ENCODE measurements at regions not wholly inside any gene's neighbourhood (a gene's known extent, or its start where the extent isn't known, plus 50 kb on each side); places are given as distances from the start of the nearest gene placed in this dataset.

DNA sequence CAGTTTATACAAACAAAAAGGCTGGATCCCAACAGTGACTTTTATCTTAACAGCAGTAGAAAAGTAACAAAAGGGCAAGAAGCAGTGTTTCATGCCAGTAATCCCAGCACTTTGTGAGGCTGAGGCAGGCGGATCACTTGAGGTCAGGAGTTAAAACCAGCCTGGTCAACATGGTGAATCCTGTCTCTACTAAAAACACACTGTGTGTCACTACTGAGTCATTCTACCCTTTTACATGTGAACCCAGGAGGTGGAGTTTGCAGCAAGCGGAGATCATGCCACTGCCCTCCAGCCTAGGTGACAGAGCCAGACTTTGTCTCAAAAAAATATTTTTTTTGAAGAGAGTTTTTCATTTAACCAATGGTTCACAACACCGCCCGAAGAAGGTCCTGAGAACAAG is 395.6 kb upstream of the USP9Y start (continued):
- TF ChIP-seq, protein P1, sequence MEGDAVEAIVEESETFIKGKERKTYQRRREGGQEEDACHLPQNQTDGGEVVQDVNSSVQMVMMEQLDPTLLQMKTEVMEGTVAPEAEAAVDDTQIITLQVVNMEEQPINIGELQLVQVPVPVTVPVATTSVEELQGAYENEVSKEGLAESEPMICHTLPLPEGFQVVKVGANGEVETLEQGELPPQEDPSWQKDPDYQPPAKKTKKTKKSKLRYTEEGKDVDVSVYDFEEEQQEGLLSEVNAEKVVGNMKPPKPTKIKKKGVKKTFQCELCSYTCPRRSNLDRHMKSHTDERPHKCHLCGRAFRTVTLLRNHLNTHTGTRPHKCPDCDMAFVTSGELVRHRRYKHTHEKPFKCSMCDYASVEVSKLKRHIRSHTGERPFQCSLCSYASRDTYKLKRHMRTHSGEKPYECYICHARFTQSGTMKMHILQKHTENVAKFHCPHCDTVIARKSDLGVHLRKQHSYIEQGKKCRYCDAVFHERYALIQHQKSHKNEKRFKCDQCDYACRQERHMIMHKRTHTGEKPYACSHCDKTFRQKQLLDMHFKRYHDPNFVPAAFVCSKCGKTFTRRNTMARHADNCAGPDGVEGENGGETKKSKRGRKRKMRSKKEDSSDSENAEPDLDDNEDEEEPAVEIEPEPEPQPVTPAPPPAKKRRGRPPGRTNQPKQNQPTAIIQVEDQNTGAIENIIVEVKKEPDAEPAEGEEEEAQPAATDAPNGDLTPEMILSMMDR (IDR thresholded peaks at IDR 0.05) = no peak
- TF ChIP-seq ESRRA (CRISPR knock-in tag; IDR thresholded peaks at IDR 0.05; ENCODE audit: borderline replicate concordance) (no peak), FOXJ3 (CRISPR knock-in tag; IDR thresholded peaks at IDR 0.05; ENCODE audit: borderline replicate concordance) (no peak)

GRCh38 chrY:12309212-12309611 is 391.8 kb upstream of the USP9Y start:
- Mint-ChIP-seq H3K27ac (no peak overlapping the region), H3K36me3 (peaks cover 23% of the 10 kb centered on the region), H3K4me1 (no peaks in the 10 kb centered on the region), H3K9me3 (peaks cover 57% of the 10 kb centered on the region), H3K4me3 (no peak overlapping the region), H3K27me3 (ENCODE audit: low read depth) (0 out of 2 replicates have a peak, but pooled peaks cover 6% of the 10 kb centered on the region)
- DNase-seq (ENCODE audit: low spot score) (no peak), ATAC-seq (no peak)
- TF ChIP-seq ZNF317 (CRISPR knock-in tag; IDR thresholded peaks at IDR 0.05; ENCODE audit: borderline replicate concordance, low read depth) = no peak
- ChIA-PET POLR2A (no interaction called here), CTCF (interaction anchor here (1.0 kb wide), 1 partner anchor 312 kb away, joined by 4 read pairs; no protein-coding TSS in a partner anchor)

GRCh38 chrY:12310832-12311231 is 390.2 kb upstream of the USP9Y start:
- Mint-ChIP-seq H3K4me3 (no peak overlapping the region), H3K27ac (no peak overlapping the region), H3K27me3 (ENCODE audit: low read depth) (0 out of 2 replicates have a peak, but pooled peaks cover 6% of the 10 kb centered on the region), H3K4me1 (no peaks in the 10 kb centered on the region), H3K9me3 (peaks cover 53% of the 10 kb centered on the region), H3K36me3 (peaks cover 19% of the 10 kb centered on the region)
- ATAC-seq (no peak), DNase-seq (ENCODE audit: low spot score) (no peak)
- CTCF ChIA-PET = no interaction called here
- TF ChIP-seq HMGA2 (CRISPR knock-in tag; IDR thresholded peaks at IDR 0.05) = no peak
- TF ChIP-seq CREM (CRISPR knock-in tag; IDR thresholded peaks at IDR 0.05) = no peak
- no peak for TF ChIP-seq JAZF1 (CRISPR knock-in tag; IDR thresholded peaks at IDR 0.05)
- TF ChIP-seq, protein P2, sequence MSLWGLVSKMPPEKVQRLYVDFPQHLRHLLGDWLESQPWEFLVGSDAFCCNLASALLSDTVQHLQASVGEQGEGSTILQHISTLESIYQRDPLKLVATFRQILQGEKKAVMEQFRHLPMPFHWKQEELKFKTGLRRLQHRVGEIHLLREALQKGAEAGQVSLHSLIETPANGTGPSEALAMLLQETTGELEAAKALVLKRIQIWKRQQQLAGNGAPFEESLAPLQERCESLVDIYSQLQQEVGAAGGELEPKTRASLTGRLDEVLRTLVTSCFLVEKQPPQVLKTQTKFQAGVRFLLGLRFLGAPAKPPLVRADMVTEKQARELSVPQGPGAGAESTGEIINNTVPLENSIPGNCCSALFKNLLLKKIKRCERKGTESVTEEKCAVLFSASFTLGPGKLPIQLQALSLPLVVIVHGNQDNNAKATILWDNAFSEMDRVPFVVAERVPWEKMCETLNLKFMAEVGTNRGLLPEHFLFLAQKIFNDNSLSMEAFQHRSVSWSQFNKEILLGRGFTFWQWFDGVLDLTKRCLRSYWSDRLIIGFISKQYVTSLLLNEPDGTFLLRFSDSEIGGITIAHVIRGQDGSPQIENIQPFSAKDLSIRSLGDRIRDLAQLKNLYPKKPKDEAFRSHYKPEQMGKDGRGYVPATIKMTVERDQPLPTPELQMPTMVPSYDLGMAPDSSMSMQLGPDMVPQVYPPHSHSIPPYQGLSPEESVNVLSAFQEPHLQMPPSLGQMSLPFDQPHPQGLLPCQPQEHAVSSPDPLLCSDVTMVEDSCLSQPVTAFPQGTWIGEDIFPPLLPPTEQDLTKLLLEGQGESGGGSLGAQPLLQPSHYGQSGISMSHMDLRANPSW (CRISPR knock-in tag; conservative IDR thresholded peaks at IDR 0.05; ENCODE audit: low read depth) = no peak
- no peak for TF ChIP-seq OVOL2 (CRISPR knock-in tag; IDR thresholded peaks at IDR 0.05; ENCODE audit: borderline replicate concordance)
- no peak for TF ChIP-seq JUN (CRISPR knock-in tag; IDR thresholded peaks at IDR 0.05)
- no peak for TF ChIP-seq ZNF263 (CRISPR knock-in tag; IDR thresholded peaks at IDR 0.05; ENCODE audit: low read depth)
- TF ChIP-seq TEAD4 (CRISPR knock-in tag; IDR thresholded peaks at IDR 0.05) = no peak
- TF ChIP-seq RORB (CRISPR knock-in tag; IDR thresholded peaks at IDR 0.05) = no peak
- TF ChIP-seq ZNF396 (CRISPR knock-in tag; IDR thresholded peaks at IDR 0.05; ENCODE audit: borderline replicate concordance) = no peak
- TF ChIP-seq TEAD1 (CRISPR knock-in tag; IDR thresholded peaks at IDR 0.05) = no peak
- TF ChIP-seq NR2C2 (CRISPR knock-in tag; IDR thresholded peaks at IDR 0.05) = no peak
- no peak for TF ChIP-seq ZNF416 (CRISPR knock-in tag; IDR thresholded peaks at IDR 0.05)
- TF ChIP-seq, protein P3, sequence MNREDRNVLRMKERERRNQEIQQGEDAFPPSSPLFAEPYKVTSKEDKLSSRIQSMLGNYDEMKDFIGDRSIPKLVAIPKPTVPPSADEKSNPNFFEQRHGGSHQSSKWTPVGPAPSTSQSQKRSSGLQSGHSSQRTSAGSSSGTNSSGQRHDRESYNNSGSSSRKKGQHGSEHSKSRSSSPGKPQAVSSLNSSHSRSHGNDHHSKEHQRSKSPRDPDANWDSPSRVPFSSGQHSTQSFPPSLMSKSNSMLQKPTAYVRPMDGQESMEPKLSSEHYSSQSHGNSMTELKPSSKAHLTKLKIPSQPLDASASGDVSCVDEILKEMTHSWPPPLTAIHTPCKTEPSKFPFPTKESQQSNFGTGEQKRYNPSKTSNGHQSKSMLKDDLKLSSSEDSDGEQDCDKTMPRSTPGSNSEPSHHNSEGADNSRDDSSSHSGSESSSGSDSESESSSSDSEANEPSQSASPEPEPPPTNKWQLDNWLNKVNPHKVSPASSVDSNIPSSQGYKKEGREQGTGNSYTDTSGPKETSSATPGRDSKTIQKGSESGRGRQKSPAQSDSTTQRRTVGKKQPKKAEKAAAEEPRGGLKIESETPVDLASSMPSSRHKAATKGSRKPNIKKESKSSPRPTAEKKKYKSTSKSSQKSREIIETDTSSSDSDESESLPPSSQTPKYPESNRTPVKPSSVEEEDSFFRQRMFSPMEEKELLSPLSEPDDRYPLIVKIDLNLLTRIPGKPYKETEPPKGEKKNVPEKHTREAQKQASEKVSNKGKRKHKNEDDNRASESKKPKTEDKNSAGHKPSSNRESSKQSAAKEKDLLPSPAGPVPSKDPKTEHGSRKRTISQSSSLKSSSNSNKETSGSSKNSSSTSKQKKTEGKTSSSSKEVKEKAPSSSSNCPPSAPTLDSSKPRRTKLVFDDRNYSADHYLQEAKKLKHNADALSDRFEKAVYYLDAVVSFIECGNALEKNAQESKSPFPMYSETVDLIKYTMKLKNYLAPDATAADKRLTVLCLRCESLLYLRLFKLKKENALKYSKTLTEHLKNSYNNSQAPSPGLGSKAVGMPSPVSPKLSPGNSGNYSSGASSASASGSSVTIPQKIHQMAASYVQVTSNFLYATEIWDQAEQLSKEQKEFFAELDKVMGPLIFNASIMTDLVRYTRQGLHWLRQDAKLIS (CRISPR knock-in tag; IDR thresholded peaks at IDR 0.05; ENCODE audit: borderline replicate concordance) = no peak
- TF ChIP-seq NR1H2 (CRISPR knock-in tag; IDR thresholded peaks at IDR 0.05) = no peak
- TF ChIP-seq ZNF671 (CRISPR knock-in tag; IDR thresholded peaks at IDR 0.05) = no peak
- no peak for TF ChIP-seq USF2 (CRISPR knock-in tag; IDR thresholded peaks at IDR 0.05)
- TF ChIP-seq ZNF232 (CRISPR knock-in tag; IDR thresholded peaks at IDR 0.05) = no peak
- no peak for TF ChIP-seq ZBTB43 (CRISPR knock-in tag; IDR thresholded peaks at IDR 0.05)
- POLR2A ChIA-PET = no interaction called here
